ENCODE measurements at regions not wholly inside any gene's neighbourhood (a gene's known extent, or its start where the extent isn't known, plus 50 kb on each side); places are given as distances from the start of the nearest gene placed in this dataset.

GRCh38 chr6:14887181-14887580 lies 358.7 kb upstream of the JARID2 start:
- no peaks in the 10 kb centered on the region for H4K20me1 ChIP-seq (ENCODE audit: low read depth, low read length)
- no peak overlapping the region for H3K4me2 ChIP-seq (ENCODE audit: low read depth, low read length, poor library complexity, severe bottlenecking)
- no peak overlapping the region for H3K9ac ChIP-seq (ENCODE audit: low read length)
- H3F3A ChIP-seq (ENCODE audit: insufficient read depth) = no peaks in the 10 kb centered on the region
- no peaks in the 10 kb centered on the region for H3K36me3 ChIP-seq (ENCODE audit: low read length)
- H3K9me2 ChIP-seq (replicated peaks; ENCODE audit: insufficient read depth, low read length) = no peaks in the 10 kb centered on the region
- no peak overlapping the region for H3K4me3 ChIP-seq (ENCODE audit: insufficient read depth, low read length, poor library complexity, severe bottlenecking)
- no peaks in the 10 kb centered on the region for H3K27me3 ChIP-seq (ENCODE audit: low read length)
- H3K79me2 ChIP-seq (ENCODE audit: insufficient read depth, low read length) = no peaks in the 10 kb centered on the region
- no peaks in the 10 kb centered on the region for H3K9me3 ChIP-seq (ENCODE audit: insufficient read depth, low read length)
- H2AFZ ChIP-seq (ENCODE audit: low read depth, low read length, severe bottlenecking) = no peak overlapping the region
- H3K27ac ChIP-seq (ENCODE audit: low read depth, low read length) = no peak overlapping the region
- TF ChIP-seq CTCF (IDR thresholded peaks at IDR 0.05; ENCODE audit: insufficient read depth, low read length, poor library complexity, severe bottlenecking) = no peak
- TF ChIP-seq EZH2phosphoT487 (conservative IDR thresholded peaks at IDR 0.05; ENCODE audit: low read length) = no peak

- H3K4me2 ChIP-seq (ENCODE audit: low read depth, low read length, poor library complexity, severe bottlenecking) = no peak overlapping the region
- TF ChIP-seq EZH2phosphoT487 (conservative IDR thresholded peaks at IDR 0.05; ENCODE audit: low read length) (no peak), CTCF (IDR thresholded peaks at IDR 0.05; ENCODE audit: insufficient read depth, low read length, poor library complexity, severe bottlenecking) (no peak)
- H3K27ac ChIP-seq (ENCODE audit: low read depth, low read length) = no peak overlapping the region
Measured at GRCh38 chr6:14887986-14888574, 357.8 kb upstream of the JARID2 start.

GRCh38 chr6:14888575-14889000 lies 357.3 kb upstream of the JARID2 start:
- Histone ChIP-seq H2AFZ (ENCODE audit: low read depth, low read length, severe bottlenecking) (no peak overlapping the region), H3K9me3 (ENCODE audit: insufficient read depth, low read length) (no peaks in the 10 kb centered on the region), H3K4me2 (ENCODE audit: low read depth, low read length, poor library complexity, severe bottlenecking) (no peak overlapping the region), H3K9me2 (replicated peaks; ENCODE audit: insufficient read depth, low read length) (no peaks in the 10 kb centered on the region), H3K9ac (ENCODE audit: low read length) (no peak overlapping the region), H3K4me3 (ENCODE audit: insufficient read depth, low read length, poor library complexity, severe bottlenecking) (no peak overlapping the region), H4K20me1 (ENCODE audit: low read depth, low read length) (no peaks in the 10 kb centered on the region), H3K27me3 (ENCODE audit: low read length) (no peaks in the 10 kb centered on the region), H3F3A (ENCODE audit: insufficient read depth) (no peaks in the 10 kb centered on the region), H3K79me2 (ENCODE audit: insufficient read depth, low read length) (no peaks in the 10 kb centered on the region), H3K27ac (ENCODE audit: low read depth, low read length) (no peak overlapping the region), H3K36me3 (ENCODE audit: low read length) (no peaks in the 10 kb centered on the region)
- no peak for TF ChIP-seq EZH2phosphoT487 (conservative IDR thresholded peaks at IDR 0.05; ENCODE audit: low read length)
- no peak for TF ChIP-seq CTCF (IDR thresholded peaks at IDR 0.05; ENCODE audit: insufficient read depth, low read length, poor library complexity, severe bottlenecking)

More at GRCh38 chr6:14887986-14888574, 357.8 kb upstream of the JARID2 start:
- no peaks in the 10 kb centered on the region for H3K27me3 ChIP-seq (ENCODE audit: low read length)
- H3K9me3 ChIP-seq (ENCODE audit: insufficient read depth, low read length) = no peaks in the 10 kb centered on the region
- no peak overlapping the region for H3K4me3 ChIP-seq (ENCODE audit: insufficient read depth, low read length, poor library complexity, severe bottlenecking)
- H2AFZ ChIP-seq (ENCODE audit: low read depth, low read length, severe bottlenecking) = no peak overlapping the region
- no peaks in the 10 kb centered on the region for H4K20me1 ChIP-seq (ENCODE audit: low read depth, low read length)
- no peaks in the 10 kb centered on the region for H3F3A ChIP-seq (ENCODE audit: insufficient read depth)
- no peaks in the 10 kb centered on the region for H3K9me2 ChIP-seq (replicated peaks; ENCODE audit: insufficient read depth, low read length)
- no peaks in the 10 kb centered on the region for H3K79me2 ChIP-seq (ENCODE audit: insufficient read depth, low read length)
- H3K9ac ChIP-seq (ENCODE audit: low read length) = no peak overlapping the region
- H3K36me3 ChIP-seq (ENCODE audit: low read length) = no peaks in the 10 kb centered on the region
